Mesodermal cell (in vitro differentiated cells): ENCODE measurements at regions not wholly inside any gene's neighbourhood (a gene's known extent, or its start where the extent isn't known, plus 50 kb on each side); places are given as distances from the start of the nearest gene placed in this dataset.

Experiments
- H3K27ac ChIP-seq: 2 replicates; pipeline ENCODE4 v1.7.0; 2013; ENCODE audit warnings: mild to moderate bottlenecking, low read depth, low read length, moderate library complexity; ENCODE audit not compliant: severe bottlenecking
- H3K36me3 ChIP-seq: 2 replicates; pipeline ENCODE4 v1.7.1; 2013; ENCODE audit warnings: mild to moderate bottlenecking, low read length, moderate library complexity; ENCODE audit not compliant: control insufficient read depth, insufficient read depth
- H3K4me1 ChIP-seq: one replicate; pipeline ENCODE4 v1.7.1; 2013; ENCODE audit warnings: mild to moderate bottlenecking, low read length; ENCODE audit not compliant: insufficient read depth, control insufficient read depth, poor library complexity, severe bottlenecking
- H3K4me3 ChIP-seq: 2 replicates; pipeline ENCODE4 v1.7.0; 2013; ENCODE audit warnings: low read length, control low read depth, mild to moderate bottlenecking; ENCODE audit not compliant: insufficient read depth, poor library complexity, severe bottlenecking; ENCODE audit errors: extremely low read depth
- H3K9me3 ChIP-seq: 2 replicates; pipeline ENCODE4 v1.7.1; 2013; ENCODE audit warnings: mild to moderate bottlenecking, low read length, moderate library complexity; ENCODE audit not compliant: control insufficient read depth
- WGBS, 2 experiments: methylation state at CpG; one replicate each; pipeline ENCODE4 v1.1.5; 2013; ENCODE audit warnings: missing lambda C conversion rate in 2 of 2; ENCODE audit not compliant: insufficient coverage in 2 of 2; 5-methylcytosine and 5-hydroxymethylcytosine counted together

DNA sequence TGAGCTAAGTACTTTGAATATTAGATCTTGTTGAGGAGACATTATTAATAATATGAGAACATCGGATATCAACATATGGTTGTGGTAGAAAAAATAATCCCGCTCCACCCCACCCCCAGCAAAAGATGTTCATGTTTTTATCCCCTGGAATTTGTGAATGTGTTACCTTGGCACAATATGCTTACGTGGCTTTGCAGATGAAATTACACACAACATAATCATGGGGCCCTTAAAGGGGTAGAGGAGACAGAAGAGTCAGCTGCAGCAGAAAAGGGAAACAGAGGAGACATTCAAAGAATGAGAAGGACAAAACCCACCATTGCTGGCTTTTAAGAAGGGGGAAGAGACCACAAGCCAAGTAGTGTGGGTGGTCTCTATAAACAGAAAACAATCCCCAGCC is 104.1 kb downstream of the SEC16B start:
- Histone ChIP-seq H3K36me3 (no peaks in the 10 kb centered on the region), H3K9me3 (no peaks in the 10 kb centered on the region), H3K4me3 (no peak overlapping the region), H3K4me1 (no peaks in the 10 kb centered on the region), H3K27ac (no peak overlapping the region)
- no CpG with 5 or more reads among the region's 3 CpGs for whole genome bisulfite sequencing, 2 experiments

DNA sequence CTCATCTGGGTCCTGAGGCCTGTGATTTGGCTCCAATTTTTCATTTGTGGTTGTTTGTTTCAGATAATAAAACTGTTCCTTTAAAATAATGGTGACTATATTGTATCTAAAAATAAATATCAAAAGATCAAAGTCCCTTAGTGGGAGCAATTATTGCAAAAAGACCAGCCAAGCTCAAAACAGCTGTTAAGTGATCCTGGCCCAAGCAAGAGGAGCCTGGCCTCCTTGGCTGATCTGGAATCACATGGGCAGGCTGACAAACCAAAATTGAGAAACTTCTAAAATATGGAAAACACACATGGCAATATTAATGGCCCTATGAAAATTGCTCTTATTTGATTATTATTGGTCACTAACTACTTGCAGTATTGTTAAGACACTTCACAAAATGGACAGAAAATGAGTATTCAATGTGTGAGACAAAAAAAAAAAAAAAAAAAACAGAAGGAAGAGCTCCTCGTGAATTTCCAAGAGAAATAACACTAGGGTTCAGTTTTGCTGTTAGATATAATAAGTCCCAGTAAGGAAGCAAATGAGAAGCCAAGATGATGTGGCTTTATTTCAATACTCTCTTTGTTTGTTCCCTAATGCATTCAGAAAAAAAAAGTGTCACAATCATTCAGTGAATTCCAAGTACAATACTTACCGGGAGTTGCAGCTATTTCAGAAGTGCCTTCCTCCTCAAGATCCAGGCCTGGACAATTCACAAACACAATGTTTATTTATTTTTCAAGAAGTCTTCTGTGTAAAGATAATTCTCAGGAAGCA is 105.1 kb downstream of the SEC16B start:
- H3K4me3 ChIP-seq = no peak overlapping the region
- H3K27ac ChIP-seq = no peak overlapping the region
- WGBS, 2 experiments = no CpG with 5 or more reads among the region's 2 CpGs
- no peaks in the 10 kb centered on the region for H3K36me3 ChIP-seq
- no peaks in the 10 kb centered on the region for H3K4me1 ChIP-seq
- H3K9me3 ChIP-seq = no peaks in the 10 kb centered on the region

DNA sequence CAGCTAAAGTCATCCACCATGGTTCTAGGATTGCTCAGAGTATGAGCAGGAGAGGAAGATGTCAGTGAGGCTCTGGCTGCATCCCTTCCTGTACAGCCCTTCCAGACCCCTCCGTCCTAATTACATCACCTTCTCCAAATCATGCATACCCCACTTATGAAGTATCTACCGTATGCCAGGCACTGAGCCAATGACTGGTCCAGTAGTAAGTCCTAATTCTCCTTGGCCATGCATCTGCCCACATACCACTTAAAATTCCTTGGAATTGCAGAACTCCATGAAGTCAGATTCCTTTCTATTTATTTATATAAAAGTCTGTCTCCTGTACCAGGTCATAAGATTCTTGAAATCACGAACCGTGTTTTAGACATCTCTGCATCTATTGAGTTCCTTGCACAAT is 106.1 kb downstream of the SEC16B start:
- Histone ChIP-seq H3K4me1 (no peaks in the 10 kb centered on the region), H3K36me3 (no peaks in the 10 kb centered on the region), H3K4me3 (no peak overlapping the region), H3K9me3 (no peaks in the 10 kb centered on the region), H3K27ac (no peak overlapping the region)
- 88 to 89% methylated on average over 2 to 3 of the region's 4 CpGs for WGBS, 2 experiments

DNA sequence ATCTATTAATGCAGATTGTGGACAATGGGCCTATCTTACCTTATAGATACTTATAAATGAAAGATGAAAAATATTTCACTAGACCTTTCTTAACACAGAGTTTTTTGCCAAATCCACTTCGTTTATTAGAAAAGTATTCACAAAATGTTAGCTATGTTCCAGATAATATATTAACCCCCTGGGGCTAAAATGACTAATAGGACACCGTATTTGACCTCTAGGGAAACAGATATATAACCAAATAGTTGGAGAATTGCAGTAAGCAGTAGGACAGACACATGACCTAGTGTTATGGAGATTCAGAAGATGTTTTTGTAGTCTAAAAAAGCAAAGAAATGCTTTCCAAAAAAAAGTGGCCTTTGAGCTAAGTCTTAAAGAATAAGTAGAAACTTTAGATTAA is 106.9 kb downstream of the SEC16B start:
- WGBS, 2 experiments = no CpG with 5 or more reads among the region's 2 CpGs
- Histone ChIP-seq H3K4me3 (no peak overlapping the region), H3K9me3 (no peaks in the 10 kb centered on the region)

DNA sequence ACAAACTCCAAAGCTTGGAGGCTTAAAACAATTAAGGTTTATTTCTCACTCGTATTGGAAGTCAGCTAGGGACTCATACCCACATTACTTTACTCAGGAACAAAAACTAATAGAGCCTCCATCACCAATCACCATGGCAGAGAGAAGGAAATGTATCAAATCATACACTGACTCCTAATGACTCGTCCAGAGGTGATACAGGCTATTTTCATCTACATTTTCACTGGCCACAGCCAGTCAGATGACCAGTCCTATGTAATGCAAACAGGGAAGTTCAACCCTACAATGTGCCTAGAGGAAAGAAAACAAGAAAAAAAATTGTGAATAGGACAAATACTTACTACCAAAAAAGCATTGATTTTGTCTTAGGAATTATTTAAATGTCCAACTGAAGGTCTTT is 110.3 kb downstream of the SEC16B start:
- Histone ChIP-seq H3K4me1 (no peaks in the 10 kb centered on the region), H3K27ac (no peak overlapping the region), H3K9me3 (no peaks in the 10 kb centered on the region), H3K4me3 (no peak overlapping the region), H3K36me3 (no peaks in the 10 kb centered on the region)
- WGBS, 2 experiments = 71% methylated on average over 1 of the region's 2 CpGs

More for the DNA sequence above, 106.9 kb downstream of the SEC16B start:
- no peaks in the 10 kb centered on the region for H3K36me3 ChIP-seq
- no peaks in the 10 kb centered on the region for H3K4me1 ChIP-seq
- no peak overlapping the region for H3K27ac ChIP-seq

DNA sequence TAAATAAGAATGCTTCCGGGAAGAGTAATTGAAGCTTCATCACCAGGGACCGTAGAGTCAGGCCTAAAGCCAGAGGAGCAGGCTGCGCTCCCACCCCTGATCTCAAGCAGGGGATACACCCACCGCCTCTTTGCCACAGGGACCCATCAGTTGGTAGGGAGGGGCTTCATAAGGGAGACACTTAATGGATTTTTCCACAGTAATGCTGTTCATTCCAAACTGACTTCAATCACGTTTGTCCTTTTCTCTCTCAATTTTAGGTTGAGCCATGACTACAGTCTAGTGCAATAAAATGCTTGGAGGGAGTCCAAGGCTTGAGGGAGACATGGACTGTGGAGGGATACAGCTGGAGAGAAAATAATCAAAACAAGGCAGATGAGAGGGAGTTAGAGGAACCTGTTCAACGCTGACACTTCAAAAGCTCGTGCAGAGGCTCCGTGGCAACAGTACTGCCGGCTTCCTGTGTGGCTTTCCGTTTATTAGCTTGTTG is 111.5 kb downstream of the SEC16B start:
- H3K27ac ChIP-seq = no peak overlapping the region
- no peaks in the 10 kb centered on the region for H3K36me3 ChIP-seq
- H3K9me3 ChIP-seq = no peaks in the 10 kb centered on the region
- 75 to 88% methylated on average over 1 to 4 of the region's 10 CpGs for WGBS, 2 experiments
- H3K4me1 ChIP-seq = no peaks in the 10 kb centered on the region
- H3K4me3 ChIP-seq = no peak overlapping the region

DNA sequence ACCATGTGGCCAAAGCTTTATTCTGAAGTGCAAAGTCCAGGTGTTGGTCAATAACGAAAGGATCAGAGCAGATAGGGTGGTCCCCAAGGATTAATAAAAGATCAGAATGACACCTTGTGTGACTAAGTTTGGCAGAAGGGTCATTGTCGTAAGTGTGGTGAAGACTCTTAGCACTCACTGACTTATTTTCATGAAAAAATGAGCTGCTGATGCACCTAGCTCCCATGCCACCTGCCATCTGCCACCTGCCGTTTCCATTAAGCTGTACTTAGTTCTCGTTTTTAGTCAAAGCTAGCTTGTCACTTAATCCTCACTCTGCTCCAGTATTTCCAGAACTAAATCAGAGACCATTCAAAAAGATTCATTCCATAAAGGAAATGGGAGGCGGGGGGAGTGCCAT is 112.6 kb downstream of the SEC16B start:
- H3K36me3 ChIP-seq = no peaks in the 10 kb centered on the region
- no peak overlapping the region for H3K27ac ChIP-seq
- no peaks in the 10 kb centered on the region for H3K4me1 ChIP-seq
- 88 to 92% methylated on average over 4 of the region's 5 CpGs for WGBS, 2 experiments
- H3K9me3 ChIP-seq = no peaks in the 10 kb centered on the region
- H3K4me3 ChIP-seq = no peak overlapping the region

DNA sequence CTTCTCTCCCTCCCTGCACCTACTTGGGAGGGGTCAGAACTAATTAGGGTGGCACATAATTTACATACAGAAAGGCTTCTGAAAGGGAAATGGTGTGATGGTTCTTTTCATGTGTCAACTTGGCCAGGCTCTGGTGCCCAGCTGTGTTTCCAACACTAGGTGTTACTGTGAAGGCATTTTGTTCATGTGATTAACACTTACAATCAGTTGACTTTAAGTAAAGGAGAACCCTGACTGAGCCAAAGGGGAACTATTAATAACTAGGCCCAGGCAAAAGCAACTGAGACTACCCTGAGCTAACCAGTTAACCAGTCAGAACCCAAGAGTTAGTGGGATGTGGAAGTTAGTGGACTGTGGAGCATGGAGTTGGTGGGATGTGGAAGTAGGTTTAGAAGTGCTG is 114.9 kb downstream of the SEC16B start:
- Histone ChIP-seq H3K36me3 (no peaks in the 10 kb centered on the region), H3K9me3 (no peaks in the 10 kb centered on the region), H3K27ac (no peak overlapping the region), H3K4me3 (no peak overlapping the region), H3K4me1 (no peaks in the 10 kb centered on the region)

DNA sequence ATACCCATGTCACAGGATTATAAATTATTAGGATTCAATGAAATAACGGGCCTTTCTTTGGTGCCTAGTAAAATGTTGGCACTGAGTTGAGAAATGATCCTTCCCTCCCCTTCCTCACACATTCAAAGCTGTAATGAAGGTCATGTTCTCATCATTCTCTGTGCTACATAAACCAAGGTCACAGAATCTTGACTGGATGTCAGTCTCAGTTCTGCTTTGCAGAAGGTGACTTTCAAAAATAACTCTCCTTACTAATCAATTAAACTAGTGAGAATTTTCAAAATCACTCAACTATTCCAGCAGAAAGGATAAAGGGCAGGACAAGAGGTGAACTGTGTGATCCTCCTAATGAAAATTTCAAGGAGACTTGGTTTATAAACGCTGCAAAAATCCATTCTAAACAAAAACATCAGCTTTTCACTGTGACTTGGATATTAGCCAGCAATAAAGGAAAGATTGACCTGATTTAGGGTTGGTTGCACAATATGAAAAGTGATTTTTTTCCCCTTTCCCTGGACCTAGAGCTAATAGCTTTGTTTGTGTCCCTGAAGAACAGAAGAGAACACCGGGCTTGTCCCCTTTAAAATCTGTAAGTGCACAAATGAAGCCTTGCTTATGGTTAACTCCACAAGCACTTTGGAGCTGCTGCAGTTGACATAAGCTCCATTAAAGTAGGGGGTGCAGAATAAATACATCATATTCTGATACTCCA is 120.1 kb downstream of the SEC16B start:
- 81 to 100% methylated on average over 1 to 2 of the region's 3 CpGs for WGBS, 2 experiments
- Histone ChIP-seq H3K9me3 (no peaks in the 10 kb centered on the region), H3K27ac (no peak overlapping the region)

DNA sequence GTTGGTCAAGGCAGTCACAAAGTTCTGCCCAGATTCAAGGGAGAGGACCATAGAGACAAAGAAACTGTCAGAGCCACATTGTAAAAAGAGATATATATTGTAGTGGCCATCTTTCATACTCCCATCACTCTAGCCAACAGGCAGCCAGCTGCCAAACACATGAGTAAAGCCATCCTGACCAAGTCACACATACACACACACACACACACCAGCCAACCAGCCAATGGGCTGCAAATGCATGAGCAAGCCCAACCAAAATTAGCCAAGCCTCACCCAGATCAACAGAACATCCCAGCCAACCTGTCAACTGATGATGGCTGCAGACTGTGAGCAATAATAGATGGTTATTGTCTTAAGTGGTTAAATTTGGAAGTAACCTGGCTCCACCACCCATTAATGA is 120.7 kb downstream of the SEC16B start:
- Histone ChIP-seq H3K4me3 (no peak overlapping the region), H3K9me3 (no peaks in the 10 kb centered on the region), H3K36me3 (no peaks in the 10 kb centered on the region), H3K4me1 (no peaks in the 10 kb centered on the region), H3K27ac (no peak overlapping the region)

More for the DNA sequence above, 120.1 kb downstream of the SEC16B start:
- H3K4me1 ChIP-seq = no peaks in the 10 kb centered on the region
- no peak overlapping the region for H3K4me3 ChIP-seq
- no peaks in the 10 kb centered on the region for H3K36me3 ChIP-seq

DNA sequence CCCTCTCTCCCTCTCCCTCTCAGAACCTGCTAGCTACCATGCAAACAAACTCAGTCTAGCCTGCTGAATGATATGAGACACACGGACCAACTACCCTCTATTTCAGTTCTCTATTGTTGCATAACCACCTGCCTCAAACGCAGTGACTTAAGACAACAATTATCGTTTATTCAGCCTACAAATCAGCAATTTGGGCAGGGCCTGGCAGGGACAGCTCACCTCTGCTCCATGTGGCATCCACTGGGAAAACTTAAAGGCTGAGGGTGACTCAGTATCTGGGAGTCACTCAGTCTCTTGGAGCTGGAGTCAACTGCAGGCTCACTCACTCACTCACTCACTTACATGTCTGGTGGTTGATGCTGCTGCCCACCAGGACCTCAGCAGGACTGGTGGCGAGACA is 121.3 kb downstream of the SEC16B start:
- no peaks in the 10 kb centered on the region for H3K4me1 ChIP-seq
- no peak overlapping the region for H3K27ac ChIP-seq
- H3K4me3 ChIP-seq = no peak overlapping the region
- H3K9me3 ChIP-seq = no peaks in the 10 kb centered on the region
- no peaks in the 10 kb centered on the region for H3K36me3 ChIP-seq
- 73 to 87% methylated on average over 2 to 4 of the region's 4 CpGs for WGBS, 2 experiments
